Loucy (cell line): ENCODE measurements at regions not wholly inside any gene's neighbourhood (a gene's known extent, or its start where the extent isn't known, plus 50 kb on each side); places are given as distances from the start of the nearest gene placed in this dataset.

ENCODE experiments used
- H2AFZ ChIP-seq: fragments of 200-600 bp; sonication (generic); 2 replicates; pipeline ENCODE4 v1.6.0; 2016; ENCODE audit warnings: antibody characterized with exemption, mild to moderate bottlenecking, low read length, moderate library complexity
- H3F3A ChIP-seq: fragments of 200-600 bp; 2 replicates; pipeline ENCODE4 v1.6.0; 2016; ENCODE audit warnings: antibody characterized with exemption, low read depth, mild to moderate bottlenecking
- H3K27me3 ChIP-seq: fragments of 200-600 bp; sonication (generic); 2 replicates; pipeline ENCODE4 v1.6.1; 2014; ENCODE audit warnings: low read length, mild to moderate bottlenecking; ENCODE audit not compliant: insufficient read depth, poor library complexity, severe bottlenecking
- H3K36me3 ChIP-seq: fragments of 200-600 bp; sonication (generic); 2 replicates; pipeline ENCODE4 v1.6.1; 2016; ENCODE audit warnings: low read length; ENCODE audit not compliant: insufficient read depth
- H3K4me1 ChIP-seq: fragments of 200-600 bp; sonication (generic); 2 replicates; pipeline ENCODE4 v1.5.1; 2014; ENCODE audit warnings: low read length, mild to moderate bottlenecking; ENCODE audit not compliant: insufficient read depth, poor library complexity, severe bottlenecking
- H3K4me2 ChIP-seq: fragments of 200-600 bp; sonication (generic); 2 replicates; pipeline ENCODE4 v1.6.0; 2014; ENCODE audit warnings: antibody characterized with exemption, low read length, low read depth, mild to moderate bottlenecking; ENCODE audit not compliant: poor library complexity, severe bottlenecking
- H3K4me3 ChIP-seq: fragments of 200-600 bp; sonication (generic); 2 replicates; pipeline ENCODE4 v1.5.1; 2014; ENCODE audit warnings: low read length, mild to moderate bottlenecking, mixed read lengths; ENCODE audit not compliant: poor library complexity, severe bottlenecking
- H3K79me2 ChIP-seq: fragments of 200-600 bp; sonication (generic); 2 replicates; pipeline ENCODE4 v1.6.1; 2014; ENCODE audit warnings: low read length; ENCODE audit not compliant: insufficient read depth
- H3K9ac ChIP-seq: fragments of 200-600 bp; sonication (generic); 2 replicates; pipeline ENCODE4 v1.6.0; 2014; ENCODE audit warnings: mild to moderate bottlenecking, low read depth, low read length, moderate library complexity; ENCODE audit not compliant: poor library complexity, severe bottlenecking
- H3K9me2 ChIP-seq: fragments of 200-600 bp; sonication (generic); replicated peaks from 2 replicates; pipeline ENCODE4 v1.6.1; 2016; ENCODE audit warnings: low read depth, low read length, mixed read lengths
- H3K9me3 ChIP-seq: fragments of 200-600 bp; sonication (generic); 2 replicates; pipeline ENCODE4 v1.6.1; 2014; ENCODE audit warnings: mild to moderate bottlenecking, antibody characterized with exemption, low read length, low read depth; ENCODE audit not compliant: insufficient read depth
- H4K20me1 ChIP-seq: fragments of 200-600 bp; sonication (generic); 2 replicates; pipeline ENCODE4 v1.6.0; 2014; ENCODE audit warnings: antibody characterized with exemption, low read length, mild to moderate bottlenecking; ENCODE audit not compliant: insufficient read depth, poor library complexity, severe bottlenecking
- EZH2phosphoT487 ChIP-seq: fragments of 200-600 bp; IDR thresholded peaks from 2 replicates; pipeline ENCODE4 v1.6.1; 2018; ENCODE audit warnings: antibody characterized with exemption, mild to moderate bottlenecking, moderate library complexity, borderline replicate concordance
- TF ChIP-seq, protein P1 (sequence below): fragments of 200-600 bp; sonication (generic); conservative IDR thresholded peaks from 2 replicates; pipeline ENCODE4 v1.5.1; 2014; ENCODE audit warnings: mild to moderate bottlenecking, antibody characterized with exemption, low read length

DNA sequence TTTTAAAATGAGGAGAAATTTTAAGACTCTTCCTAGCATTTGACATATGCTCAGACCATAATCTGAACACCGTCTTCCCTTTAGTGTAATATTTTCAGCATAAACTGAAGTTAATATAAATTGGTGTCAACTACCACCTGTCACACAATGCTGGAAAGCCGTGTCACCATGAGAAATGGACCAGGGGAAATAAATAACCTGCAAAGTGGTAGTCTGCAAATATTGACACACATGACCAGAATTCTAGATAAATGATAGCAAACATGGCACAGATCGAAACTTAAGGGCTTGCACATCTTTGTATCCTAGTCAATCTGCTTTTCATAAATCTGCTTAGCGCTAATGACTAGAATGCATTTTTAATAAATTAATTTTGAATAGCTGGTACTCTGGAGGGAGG, 191.9 kb downstream of the CD83 start:
- no peaks in the 10 kb centered on the region for H3K36me3 ChIP-seq
- no peak overlapping the region for H3K9ac ChIP-seq
- H3K4me2 ChIP-seq, result no peak overlapping the region
- no peak for TF ChIP-seq EZH2phosphoT487
- TF ChIP-seq, protein P1, sequence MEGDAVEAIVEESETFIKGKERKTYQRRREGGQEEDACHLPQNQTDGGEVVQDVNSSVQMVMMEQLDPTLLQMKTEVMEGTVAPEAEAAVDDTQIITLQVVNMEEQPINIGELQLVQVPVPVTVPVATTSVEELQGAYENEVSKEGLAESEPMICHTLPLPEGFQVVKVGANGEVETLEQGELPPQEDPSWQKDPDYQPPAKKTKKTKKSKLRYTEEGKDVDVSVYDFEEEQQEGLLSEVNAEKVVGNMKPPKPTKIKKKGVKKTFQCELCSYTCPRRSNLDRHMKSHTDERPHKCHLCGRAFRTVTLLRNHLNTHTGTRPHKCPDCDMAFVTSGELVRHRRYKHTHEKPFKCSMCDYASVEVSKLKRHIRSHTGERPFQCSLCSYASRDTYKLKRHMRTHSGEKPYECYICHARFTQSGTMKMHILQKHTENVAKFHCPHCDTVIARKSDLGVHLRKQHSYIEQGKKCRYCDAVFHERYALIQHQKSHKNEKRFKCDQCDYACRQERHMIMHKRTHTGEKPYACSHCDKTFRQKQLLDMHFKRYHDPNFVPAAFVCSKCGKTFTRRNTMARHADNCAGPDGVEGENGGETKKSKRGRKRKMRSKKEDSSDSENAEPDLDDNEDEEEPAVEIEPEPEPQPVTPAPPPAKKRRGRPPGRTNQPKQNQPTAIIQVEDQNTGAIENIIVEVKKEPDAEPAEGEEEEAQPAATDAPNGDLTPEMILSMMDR, result no peak
- no peaks in the 10 kb centered on the region for H3F3A ChIP-seq
- H3K9me2 ChIP-seq, result no peaks in the 10 kb centered on the region
- peaks cover 28% of the 10 kb centered on the region for H3K4me1 ChIP-seq
- no peaks in the 10 kb centered on the region for H3K27me3 ChIP-seq
- no peaks in the 10 kb centered on the region for H4K20me1 ChIP-seq
- no peak overlapping the region for H2AFZ ChIP-seq
- H3K4me3 ChIP-seq, result no peak overlapping the region
- no peaks in the 10 kb centered on the region for H3K79me2 ChIP-seq
- no peaks in the 10 kb centered on the region for H3K9me3 ChIP-seq

DNA sequence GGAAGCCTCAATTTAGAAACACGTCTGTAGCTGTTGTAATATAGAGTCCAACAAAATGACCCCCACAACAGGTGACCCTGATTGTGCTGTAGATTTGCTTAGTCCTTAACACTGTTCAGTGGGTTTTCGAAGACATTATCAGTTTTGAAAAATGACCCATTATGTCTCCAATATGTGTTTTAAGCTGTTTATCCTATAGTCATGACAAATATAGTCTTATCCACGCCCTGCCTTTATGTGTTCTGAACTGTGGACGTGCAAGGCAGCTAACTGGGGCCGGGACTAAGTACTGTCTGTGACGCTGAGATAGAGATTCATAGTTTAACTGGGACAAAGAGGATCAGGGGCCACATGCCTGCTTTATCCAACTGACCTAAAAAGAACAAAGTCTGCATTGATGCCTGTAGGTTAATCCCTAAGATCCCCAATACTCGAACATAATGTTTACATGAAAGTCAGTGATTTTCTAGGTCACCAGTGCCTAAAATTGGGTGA, 192.4 kb downstream of the CD83 start:
- Histone ChIP-seq H3K36me3 (no peaks in the 10 kb centered on the region), H3F3A (no peaks in the 10 kb centered on the region), H3K4me1 (peaks cover 32% of the 10 kb centered on the region), H4K20me1 (no peaks in the 10 kb centered on the region), H3K27me3 (no peaks in the 10 kb centered on the region), H3K9ac (no peak overlapping the region), H3K79me2 (no peaks in the 10 kb centered on the region), H3K9me2 (no peaks in the 10 kb centered on the region), H3K9me3 (no peaks in the 10 kb centered on the region), H3K4me3 (no peak overlapping the region), H3K4me2 (no peak overlapping the region), H2AFZ (no peak overlapping the region)
- no peak for TF ChIP-seq EZH2phosphoT487
- TF ChIP-seq, protein P1, result no peak

DNA sequence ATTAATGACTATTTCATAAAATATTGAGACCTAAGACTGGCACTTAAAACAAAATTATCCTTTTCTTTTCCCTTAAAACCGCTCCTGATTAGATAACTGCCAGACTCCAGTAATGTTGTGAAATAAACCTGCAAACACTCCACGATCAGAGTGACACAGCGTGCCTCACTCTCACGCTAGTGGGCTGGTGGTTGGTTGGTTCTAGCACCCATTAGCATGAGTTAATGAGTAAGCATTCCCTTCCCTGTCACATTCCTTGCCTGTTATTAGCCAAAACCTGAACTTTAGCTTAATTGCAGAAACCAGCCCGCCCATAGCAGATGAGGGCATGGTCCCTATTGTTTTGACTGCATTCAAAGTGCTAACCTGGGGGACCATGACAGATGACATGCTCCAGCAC, 193.4 kb downstream of the CD83 start:
- Histone ChIP-seq H3F3A (no peaks in the 10 kb centered on the region), H3K36me3 (no peaks in the 10 kb centered on the region), H3K9me3 (no peaks in the 10 kb centered on the region), H2AFZ (no peak overlapping the region), H3K27me3 (no peaks in the 10 kb centered on the region), H3K4me3 (no peak overlapping the region), H3K9ac (no peak overlapping the region), H3K9me2 (no peaks in the 10 kb centered on the region), H3K4me2 (no peak overlapping the region), H3K4me1 (peaks cover 41% of the 10 kb centered on the region), H4K20me1 (no peaks in the 10 kb centered on the region), H3K79me2 (no peaks in the 10 kb centered on the region)
- TF ChIP-seq, protein P1, result no peak
- no peak for TF ChIP-seq EZH2phosphoT487
